Erythroblast (primary cell): ENCODE measurements at regions not wholly inside any gene's neighbourhood (a gene's known extent, or its start where the extent isn't known, plus 50 kb on each side); places are given as distances from the start of the nearest gene placed in this dataset.

Experiments
- GATA1 ChIP-seq: IDR thresholded peaks from 2 replicates; pipeline ENCODE4 v1.6.1; 2011; ENCODE audit warnings: low read depth, mild to moderate bottlenecking, control low read depth, low read length, moderate library complexity
- POLR2A ChIP-seq: IDR thresholded peaks from 2 replicates; pipeline ENCODE4 v1.6.1; 2011; ENCODE audit warnings: mild to moderate bottlenecking, low read length

- TF ChIP-seq POLR2A: no peak
- no peak for TF ChIP-seq GATA1
These were observed 218.1 kb upstream of the SRRM4 start for GRCh38 chr12:118763234-118763633.
